ENCODE measurements at regions not wholly inside any gene's neighbourhood (a gene's known extent, or its start where the extent isn't known, plus 50 kb on each side); places are given as distances from the start of the nearest gene placed in this dataset.

GRCh38 chr6:78525976-78526375 is 341.4 kb upstream of the IRAK1BP1 start:
- BruUV-seq (replicated peaks) = no TSS peak
- Histone ChIP-seq H3K9me3 (ENCODE audit: low read depth, low read length, poor library complexity, severe bottlenecking) (no peaks in the 10 kb centered on the region), H3K4me1 (ENCODE audit: insufficient read depth, low read length, poor library complexity, severe bottlenecking) (no peaks in the 10 kb centered on the region), H3K27ac (ENCODE audit: low read depth, low read length, poor library complexity, severe bottlenecking) (no peak overlapping the region), H3K36me3 (ENCODE audit: insufficient read depth, low read length, poor library complexity, severe bottlenecking) (no peaks in the 10 kb centered on the region), H3K27me3 (replicated peaks; ENCODE audit: insufficient read depth, low read depth, low read length, poor library complexity) (no peaks in the 10 kb centered on the region), H3K4me3 (ENCODE audit: low read depth, low read length, poor library complexity, severe bottlenecking) (no peak overlapping the region)
- CTCF ChIA-PET = no interaction called here
- DNase-seq (ENCODE audit: low spot score) = no peak
- POLR2A ChIA-PET (ENCODE audit: low non-redundant PET) = no interaction called here
- TF ChIP-seq CTCF (conservative IDR thresholded peaks at IDR 0.05; ENCODE audit: low read depth, low read length) (no peak), EZH2 (IDR thresholded peaks at IDR 0.05; ENCODE audit: borderline replicate concordance, low read depth, low read length, poor library complexity, severe bottlenecking) (no peak)
- intact Hi-C loops (cut with micrococcal nuclease; ENCODE audit: unreplicated experiment) = no loop called here

- Histone ChIP-seq H3K27me3 (replicated peaks; ENCODE audit: insufficient read depth, low read depth, low read length, poor library complexity) (no peaks in the 10 kb centered on the region), H3K9me3 (ENCODE audit: low read depth, low read length, poor library complexity, severe bottlenecking) (no peaks in the 10 kb centered on the region), H3K27ac (ENCODE audit: low read depth, low read length, poor library complexity, severe bottlenecking) (no peak overlapping the region), H3K4me1 (ENCODE audit: insufficient read depth, low read length, poor library complexity, severe bottlenecking) (no peaks in the 10 kb centered on the region), H3K36me3 (ENCODE audit: insufficient read depth, low read length, poor library complexity, severe bottlenecking) (no peaks in the 10 kb centered on the region), H3K4me3 (ENCODE audit: low read depth, low read length, poor library complexity, severe bottlenecking) (no peak overlapping the region)
- CTCF ChIA-PET = no interaction called here
- POLR2A ChIA-PET (ENCODE audit: low non-redundant PET) = no interaction called here
- TF ChIP-seq EZH2 (IDR thresholded peaks at IDR 0.05; ENCODE audit: borderline replicate concordance, low read depth, low read length, poor library complexity, severe bottlenecking) (no peak), CTCF (conservative IDR thresholded peaks at IDR 0.05; ENCODE audit: low read depth, low read length) (no peak)
- no TSS peak for BruUV-seq (replicated peaks)
- intact Hi-C loops (cut with micrococcal nuclease; ENCODE audit: unreplicated experiment) = no loop called here
- DNase-seq (ENCODE audit: low spot score) = no peak
Observed at GRCh38 chr6:78526432-78526831, 340.9 kb upstream of the IRAK1BP1 start.

- no peak overlapping the region for H3K27ac ChIP-seq (ENCODE audit: low read depth, low read length, poor library complexity, severe bottlenecking)
- no peaks in the 10 kb centered on the region for H3K27me3 ChIP-seq (replicated peaks; ENCODE audit: insufficient read depth, low read depth, low read length, poor library complexity)
- TF ChIP-seq CTCF (conservative IDR thresholded peaks at IDR 0.05; ENCODE audit: low read depth, low read length) = no peak
- no peak for TF ChIP-seq EZH2 (IDR thresholded peaks at IDR 0.05; ENCODE audit: borderline replicate concordance, low read depth, low read length, poor library complexity, severe bottlenecking)
- no peaks in the 10 kb centered on the region for H3K36me3 ChIP-seq (ENCODE audit: insufficient read depth, low read length, poor library complexity, severe bottlenecking)
- no peaks in the 10 kb centered on the region for H3K9me3 ChIP-seq (ENCODE audit: low read depth, low read length, poor library complexity, severe bottlenecking)
- no peak for DNase-seq (ENCODE audit: low spot score)
- no TSS peak for BruUV-seq (replicated peaks)
- no peaks in the 10 kb centered on the region for H3K4me1 ChIP-seq (ENCODE audit: insufficient read depth, low read length, poor library complexity, severe bottlenecking)
- ChIA-PET CTCF (no interaction called here), POLR2A (ENCODE audit: low non-redundant PET) (no interaction called here)
- intact Hi-C loops (cut with micrococcal nuclease; ENCODE audit: unreplicated experiment) = no loop called here
- no peak overlapping the region for H3K4me3 ChIP-seq (ENCODE audit: low read depth, low read length, poor library complexity, severe bottlenecking)
Observed at GRCh38 chr6:78528926-78529325, 338.4 kb upstream of the IRAK1BP1 start.
